ENCODE measurements at regions not wholly inside any gene's neighbourhood (a gene's known extent, or its start where the extent isn't known, plus 50 kb on each side); places are given as distances from the start of the nearest gene placed in this dataset.

DNA sequence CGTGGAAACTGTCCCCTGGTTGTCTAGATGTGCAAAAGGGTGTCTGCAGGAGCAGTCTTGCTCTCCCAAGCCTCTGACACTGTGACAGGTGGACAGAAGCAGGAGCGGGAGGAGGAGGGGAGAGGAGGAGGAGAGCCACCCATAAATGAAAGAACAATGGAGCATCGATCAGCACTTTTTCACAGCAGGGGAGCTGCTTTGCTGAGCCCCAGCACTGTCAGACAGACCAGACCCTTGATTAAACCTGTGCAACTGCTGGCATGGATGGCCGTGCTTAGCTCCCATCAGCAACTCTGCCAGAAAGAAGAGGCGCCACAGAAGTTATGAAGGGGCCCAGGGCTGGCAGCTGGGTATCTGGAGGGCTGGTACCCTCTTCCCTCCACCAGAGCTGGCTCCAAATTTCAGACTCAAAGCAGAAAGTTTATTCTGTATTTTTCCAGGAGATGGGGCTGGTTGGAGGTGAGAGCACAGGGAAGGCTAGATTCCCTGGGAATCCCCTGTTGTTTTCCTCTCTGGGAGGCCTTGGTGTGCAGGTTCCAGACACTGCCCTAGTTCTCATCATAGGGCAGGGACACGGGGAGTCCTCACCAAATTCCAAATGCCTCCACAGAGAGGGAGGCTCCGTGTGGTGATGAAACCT is 1192.2 kb downstream of the UQCRFS1 start:
- Histone ChIP-seq H3K27ac (ENCODE audit: low read depth, low read length, poor library complexity, severe bottlenecking) (no peak overlapping the region), H3K4me1 (ENCODE audit: insufficient read depth, low read length, poor library complexity, severe bottlenecking) (no peaks in the 10 kb centered on the region), H3K27me3 (replicated peaks; ENCODE audit: insufficient read depth, low read depth, low read length, poor library complexity) (no peaks in the 10 kb centered on the region), H3K36me3 (ENCODE audit: insufficient read depth, low read length, poor library complexity, severe bottlenecking) (no peaks in the 10 kb centered on the region), H3K4me3 (ENCODE audit: low read depth, low read length, poor library complexity, severe bottlenecking) (no peak overlapping the region), H3K9me3 (ENCODE audit: low read depth, low read length, poor library complexity, severe bottlenecking) (peaks cover 19% of the 10 kb centered on the region)
- intact Hi-C loops (cut with micrococcal nuclease; ENCODE audit: unreplicated experiment): no loop called here
- ChIA-PET CTCF (no interaction called here), POLR2A (ENCODE audit: low non-redundant PET) (no interaction called here)
- BruUV-seq (replicated peaks): no TSS peak
- TF ChIP-seq, protein P1, sequence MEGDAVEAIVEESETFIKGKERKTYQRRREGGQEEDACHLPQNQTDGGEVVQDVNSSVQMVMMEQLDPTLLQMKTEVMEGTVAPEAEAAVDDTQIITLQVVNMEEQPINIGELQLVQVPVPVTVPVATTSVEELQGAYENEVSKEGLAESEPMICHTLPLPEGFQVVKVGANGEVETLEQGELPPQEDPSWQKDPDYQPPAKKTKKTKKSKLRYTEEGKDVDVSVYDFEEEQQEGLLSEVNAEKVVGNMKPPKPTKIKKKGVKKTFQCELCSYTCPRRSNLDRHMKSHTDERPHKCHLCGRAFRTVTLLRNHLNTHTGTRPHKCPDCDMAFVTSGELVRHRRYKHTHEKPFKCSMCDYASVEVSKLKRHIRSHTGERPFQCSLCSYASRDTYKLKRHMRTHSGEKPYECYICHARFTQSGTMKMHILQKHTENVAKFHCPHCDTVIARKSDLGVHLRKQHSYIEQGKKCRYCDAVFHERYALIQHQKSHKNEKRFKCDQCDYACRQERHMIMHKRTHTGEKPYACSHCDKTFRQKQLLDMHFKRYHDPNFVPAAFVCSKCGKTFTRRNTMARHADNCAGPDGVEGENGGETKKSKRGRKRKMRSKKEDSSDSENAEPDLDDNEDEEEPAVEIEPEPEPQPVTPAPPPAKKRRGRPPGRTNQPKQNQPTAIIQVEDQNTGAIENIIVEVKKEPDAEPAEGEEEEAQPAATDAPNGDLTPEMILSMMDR (conservative IDR thresholded peaks at IDR 0.05; ENCODE audit: low read depth, low read length): no peak
- TF ChIP-seq EZH2 (IDR thresholded peaks at IDR 0.05; ENCODE audit: borderline replicate concordance, low read depth, low read length, poor library complexity, severe bottlenecking): no peak
- DNase-seq (ENCODE audit: low spot score): no peak

DNA sequence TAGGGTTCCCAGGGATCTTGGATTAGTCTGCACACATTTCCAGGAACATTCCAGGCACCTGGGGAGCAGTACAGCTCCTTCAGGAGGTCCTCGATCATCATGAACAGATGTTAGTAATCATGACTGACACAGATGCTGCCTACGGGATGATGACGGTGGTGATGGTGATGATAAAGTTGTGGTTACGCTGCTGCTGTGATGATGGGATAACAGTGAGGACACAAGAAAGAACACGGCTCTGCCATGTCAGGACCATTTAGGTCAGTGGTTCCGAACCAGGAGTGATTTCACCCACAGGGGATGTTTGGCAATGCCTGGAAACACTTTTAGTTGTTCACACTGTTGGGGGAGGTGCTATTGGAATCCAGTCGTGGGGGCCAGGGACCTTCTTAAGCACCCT is 1193.0 kb downstream of the UQCRFS1 start:
- CTCF ChIA-PET: no interaction called here
- BruUV-seq (replicated peaks): no TSS peak

DNA sequence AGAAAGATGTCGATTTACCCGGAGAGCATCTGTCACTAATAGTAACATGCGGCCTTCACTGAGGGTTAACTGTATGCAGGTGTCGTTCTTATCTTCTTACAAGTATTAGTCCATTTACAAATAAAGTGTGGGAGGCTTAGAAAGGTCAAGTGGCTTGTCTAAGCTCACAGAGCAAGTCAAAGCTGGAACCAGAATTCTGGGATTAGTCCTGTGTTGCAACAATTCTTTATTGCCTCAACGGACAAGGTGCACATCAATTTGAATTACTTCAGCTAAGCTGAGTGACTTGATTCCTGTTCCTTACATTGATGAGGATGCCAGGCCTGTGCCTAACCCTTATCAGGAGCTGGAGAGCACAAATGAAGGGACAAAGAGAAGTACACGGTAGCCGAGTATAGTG is 1193.6 kb downstream of the UQCRFS1 start:
- TF ChIP-seq EZH2 (IDR thresholded peaks at IDR 0.05; ENCODE audit: borderline replicate concordance, low read depth, low read length, poor library complexity, severe bottlenecking): no peak
- TF ChIP-seq, protein P1 (conservative IDR thresholded peaks at IDR 0.05; ENCODE audit: low read depth, low read length): no peak
- CTCF ChIA-PET: no interaction called here

More for the DNA sequence above, 1193.0 kb downstream of the UQCRFS1 start:
- DNase-seq (ENCODE audit: low spot score): no peak
- H3K27ac ChIP-seq (ENCODE audit: low read depth, low read length, poor library complexity, severe bottlenecking): no peak overlapping the region
- H3K4me1 ChIP-seq (ENCODE audit: insufficient read depth, low read length, poor library complexity, severe bottlenecking): no peaks in the 10 kb centered on the region
- H3K4me3 ChIP-seq (ENCODE audit: low read depth, low read length, poor library complexity, severe bottlenecking): no peak overlapping the region
- no peak for TF ChIP-seq EZH2 (IDR thresholded peaks at IDR 0.05; ENCODE audit: borderline replicate concordance, low read depth, low read length, poor library complexity, severe bottlenecking)
- TF ChIP-seq, protein P1 (conservative IDR thresholded peaks at IDR 0.05; ENCODE audit: low read depth, low read length): no peak
- POLR2A ChIA-PET (ENCODE audit: low non-redundant PET): no interaction called here
- H3K27me3 ChIP-seq (replicated peaks; ENCODE audit: insufficient read depth, low read depth, low read length, poor library complexity): no peaks in the 10 kb centered on the region
- no peaks in the 10 kb centered on the region for H3K36me3 ChIP-seq (ENCODE audit: insufficient read depth, low read length, poor library complexity, severe bottlenecking)
- intact Hi-C loops (cut with micrococcal nuclease; ENCODE audit: unreplicated experiment): no loop called here
- H3K9me3 ChIP-seq (ENCODE audit: low read depth, low read length, poor library complexity, severe bottlenecking): peaks cover 27% of the 10 kb centered on the region

More for the DNA sequence above, 1193.6 kb downstream of the UQCRFS1 start:
- no TSS peak for BruUV-seq (replicated peaks)
- no peak for DNase-seq (ENCODE audit: low spot score)
- POLR2A ChIA-PET (ENCODE audit: low non-redundant PET): no interaction called here
- no peaks in the 10 kb centered on the region for H3K27me3 ChIP-seq (replicated peaks; ENCODE audit: insufficient read depth, low read depth, low read length, poor library complexity)
- intact Hi-C loops (cut with micrococcal nuclease; ENCODE audit: unreplicated experiment): no loop called here
- H3K9me3 ChIP-seq (ENCODE audit: low read depth, low read length, poor library complexity, severe bottlenecking): peaks cover 31% of the 10 kb centered on the region
- no peak overlapping the region for H3K4me3 ChIP-seq (ENCODE audit: low read depth, low read length, poor library complexity, severe bottlenecking)
- no peak overlapping the region for H3K27ac ChIP-seq (ENCODE audit: low read depth, low read length, poor library complexity, severe bottlenecking)
- H3K4me1 ChIP-seq (ENCODE audit: insufficient read depth, low read length, poor library complexity, severe bottlenecking): no peaks in the 10 kb centered on the region
- H3K36me3 ChIP-seq (ENCODE audit: insufficient read depth, low read length, poor library complexity, severe bottlenecking): no peaks in the 10 kb centered on the region
